HK-2 (cell line): ENCODE measurements at regions not wholly inside any gene's neighbourhood (a gene's known extent, or its start where the extent isn't known, plus 50 kb on each side); places are given as distances from the start of the nearest gene placed in this dataset.

Source experiments
- DNase-seq: peaks from one replicate; pipeline ENCODE4 v3.0.0-alpha.2; 2018; ENCODE audit not compliant: unreplicated experiment

GRCh38 chr11:122234257-122234656 lies 118.2 kb upstream of the BLID start:
- DNase-seq, result no peak

GRCh38 chr11:122232985-122233384 lies 117.0 kb upstream of the BLID start:
- DNase-seq, result peak; percentile 2

GRCh38 chr11:122230385-122230755 lies 114.4 kb upstream of the BLID start:
- DNase-seq, result no peak

GRCh38 chr11:122229481-122230384 lies 113.7 kb upstream of the BLID start:
- no peak for DNase-seq

GRCh38 chr11:122229078-122229477 lies 113.1 kb upstream of the BLID start:
- DNase-seq, result no peak

- DNase-seq, result no peak
Measured at GRCh38 chr11:122226810-122227379, 110.9 kb upstream of the BLID start.

- DNase-seq, result no peak
Measured at GRCh38 chr11:122224867-122225266, 108.9 kb upstream of the BLID start.

GRCh38 chr11:122220321-122220720 lies 104.3 kb upstream of the BLID start:
- no peak for DNase-seq

- no peak for DNase-seq
Measured at GRCh38 chr11:122219791-122220190, 103.8 kb upstream of the BLID start.

- peak; percentile 49 for DNase-seq
Measured at GRCh38 chr11:122215244-122215992, 99.4 kb upstream of the BLID start.

- DNase-seq, result no peak
Measured at GRCh38 chr11:122214567-122214966, 98.6 kb upstream of the BLID start.

GRCh38 chr11:122214080-122214479 lies 98.1 kb upstream of the BLID start:
- no peak for DNase-seq

- DNase-seq, result no peak
Measured at GRCh38 chr11:122213171-122213570, 97.2 kb upstream of the BLID start.

GRCh38 chr11:122210367-122210997 lies 94.5 kb upstream of the BLID start:
- DNase-seq, result no peak

- no peak for DNase-seq
Measured at GRCh38 chr11:122209619-122210366, 93.8 kb upstream of the BLID start.

GRCh38 chr11:122207921-122208764 lies 92.1 kb upstream of the BLID start:
- no peak for DNase-seq

GRCh38 chr11:122207505-122207904 lies 91.5 kb upstream of the BLID start:
- DNase-seq, result no peak

GRCh38 chr11:122205036-122205435 lies 89.0 kb upstream of the BLID start:
- no peak for DNase-seq

GRCh38 chr11:122204206-122204605 lies 88.2 kb upstream of the BLID start:
- DNase-seq, result no peak

- peak; percentile 48 for DNase-seq
Measured at GRCh38 chr11:122202951-122203456, 87.0 kb upstream of the BLID start.
